HEK293 (cell line): ENCODE measurements at regions not wholly inside any gene's neighbourhood (a gene's known extent, or its start where the extent isn't known, plus 50 kb on each side); places are given as distances from the start of the nearest gene placed in this dataset.

Source experiments
- EGR2 ChIP-seq: fragments of 450-650 bp; formaldehyde crosslinking; IDR thresholded peaks from 2 replicates; pipeline ENCODE4 v1.5.1; 2016; ENCODE audit warnings: low read depth, missing biosample characterization, missing genetic modification characterization
- ELK4 ChIP-seq: IDR thresholded peaks from 2 replicates; pipeline ENCODE4 v1.6.1; 2011; ENCODE audit warnings: mild to moderate bottlenecking, low read depth, low read length, borderline replicate concordance
- PRDM10 ChIP-seq: fragments of 450-650 bp; formaldehyde crosslinking; IDR thresholded peaks from 2 replicates; pipeline ENCODE4 v1.5.1; 2016; ENCODE audit warnings: missing biosample characterization, missing genetic modification characterization
- SETDB1 ChIP-seq: IDR thresholded peaks from one replicate; pipeline ENCODE4 v1.6.1; 2017; ENCODE audit warnings: mild to moderate bottlenecking, low read length, moderate library complexity, mixed read lengths; ENCODE audit not compliant: insufficient read length
- ZBTB17 ChIP-seq: fragments of 450-650 bp; formaldehyde crosslinking; IDR thresholded peaks from 2 replicates; pipeline ENCODE4 v1.5.1; 2016; ENCODE audit warnings: missing biosample characterization, missing genetic modification characterization
- ZBTB20 ChIP-seq: fragments of 450-650 bp; formaldehyde crosslinking; IDR thresholded peaks from 2 replicates; pipeline ENCODE4 v1.5.1; 2016; ENCODE audit warnings: missing biosample characterization, missing genetic modification characterization
- ZBTB7A ChIP-seq: fragments of 450-650 bp; formaldehyde crosslinking; IDR thresholded peaks from 2 replicates; pipeline ENCODE4 v1.5.1; 2016; ENCODE audit warnings: low read depth, missing biosample characterization, missing genetic modification characterization
- ZFP37 ChIP-seq: fragments of 450-650 bp; formaldehyde crosslinking; IDR thresholded peaks from 2 replicates; pipeline ENCODE4 v1.5.1; 2016; ENCODE audit warnings: missing biosample characterization, missing genetic modification characterization
- ZNF184 ChIP-seq: fragments of 450-650 bp; IDR thresholded peaks from 2 replicates; pipeline ENCODE4 v1.5.1; 2018; ENCODE audit warnings: missing biosample characterization, mild to moderate bottlenecking, missing genetic modification characterization
- ZNF544 ChIP-seq: fragments of 450-650 bp; formaldehyde crosslinking; IDR thresholded peaks from 2 replicates; pipeline ENCODE4 v1.5.0; 2017; ENCODE audit warnings: missing biosample characterization, missing genetic modification characterization
- ZNF571 ChIP-seq: fragments of 450-650 bp; formaldehyde crosslinking; IDR thresholded peaks from 2 replicates; pipeline ENCODE4 v1.5.0; 2017; ENCODE audit warnings: missing biosample characterization, missing genetic modification characterization
- ZNF596 ChIP-seq: fragments of 450-650 bp; IDR thresholded peaks from 2 replicates; pipeline ENCODE4 v1.5.0; 2018; ENCODE audit warnings: missing biosample characterization, mild to moderate bottlenecking, missing genetic modification characterization, moderate library complexity
- TF ChIP-seq, protein P1 (sequence below): fragments of 450-650 bp; formaldehyde crosslinking; IDR thresholded peaks from 2 replicates; pipeline ENCODE4 v1.5.1; 2016; ENCODE audit warnings: missing biosample characterization, missing genetic modification characterization
- TF ChIP-seq, protein P2 (sequence below): fragments of 450-650 bp; formaldehyde crosslinking; IDR thresholded peaks from 2 replicates; pipeline ENCODE4 v1.5.1; 2016; ENCODE audit warnings: missing biosample characterization, missing genetic modification characterization

DNA sequence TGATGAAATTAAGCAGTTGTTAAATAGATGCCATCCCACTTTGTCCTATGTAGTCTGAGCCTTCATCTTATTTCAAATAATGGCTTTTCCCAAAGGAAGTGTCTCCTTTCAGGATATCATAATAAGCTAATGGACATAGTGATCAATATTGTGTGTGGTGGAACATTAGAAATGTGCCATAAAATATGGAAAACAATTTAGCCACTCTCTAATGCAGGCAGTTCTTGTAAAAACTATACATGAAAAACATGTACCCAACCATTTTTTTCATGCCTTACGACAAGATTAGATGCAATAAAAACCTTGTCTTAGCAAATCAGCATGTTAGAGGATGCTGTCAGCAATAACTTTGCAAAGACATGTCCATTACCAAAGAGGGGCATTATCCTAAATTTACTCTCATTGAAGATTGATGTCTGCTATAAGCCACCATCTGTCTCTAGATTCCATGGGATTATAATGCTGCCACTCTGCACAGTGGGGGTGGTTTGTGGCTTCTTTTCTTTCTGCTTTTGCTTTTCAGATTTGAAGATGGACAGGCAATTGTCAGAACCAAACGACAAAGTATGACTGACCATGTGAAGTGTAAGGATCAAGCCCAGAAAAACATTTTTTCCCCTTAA lies 724.0 kb upstream of the ZNF608 start:
- TF ChIP-seq, protein P1, sequence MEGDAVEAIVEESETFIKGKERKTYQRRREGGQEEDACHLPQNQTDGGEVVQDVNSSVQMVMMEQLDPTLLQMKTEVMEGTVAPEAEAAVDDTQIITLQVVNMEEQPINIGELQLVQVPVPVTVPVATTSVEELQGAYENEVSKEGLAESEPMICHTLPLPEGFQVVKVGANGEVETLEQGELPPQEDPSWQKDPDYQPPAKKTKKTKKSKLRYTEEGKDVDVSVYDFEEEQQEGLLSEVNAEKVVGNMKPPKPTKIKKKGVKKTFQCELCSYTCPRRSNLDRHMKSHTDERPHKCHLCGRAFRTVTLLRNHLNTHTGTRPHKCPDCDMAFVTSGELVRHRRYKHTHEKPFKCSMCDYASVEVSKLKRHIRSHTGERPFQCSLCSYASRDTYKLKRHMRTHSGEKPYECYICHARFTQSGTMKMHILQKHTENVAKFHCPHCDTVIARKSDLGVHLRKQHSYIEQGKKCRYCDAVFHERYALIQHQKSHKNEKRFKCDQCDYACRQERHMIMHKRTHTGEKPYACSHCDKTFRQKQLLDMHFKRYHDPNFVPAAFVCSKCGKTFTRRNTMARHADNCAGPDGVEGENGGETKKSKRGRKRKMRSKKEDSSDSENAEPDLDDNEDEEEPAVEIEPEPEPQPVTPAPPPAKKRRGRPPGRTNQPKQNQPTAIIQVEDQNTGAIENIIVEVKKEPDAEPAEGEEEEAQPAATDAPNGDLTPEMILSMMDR (tag by site-specific recombination) = no peak
- no peak for TF ChIP-seq ZBTB7A (tag by site-specific recombination)
- no peak for TF ChIP-seq EGR2
- TF ChIP-seq ZNF544 = no peak
- no peak for TF ChIP-seq ZBTB20
- no peak for TF ChIP-seq ZFP37 (tag by site-specific recombination)
- no peak for TF ChIP-seq ELK4
- TF ChIP-seq ZNF184 = no peak
- no peak for TF ChIP-seq ZNF596 (tag by site-specific recombination)
- TF ChIP-seq, protein P2, sequence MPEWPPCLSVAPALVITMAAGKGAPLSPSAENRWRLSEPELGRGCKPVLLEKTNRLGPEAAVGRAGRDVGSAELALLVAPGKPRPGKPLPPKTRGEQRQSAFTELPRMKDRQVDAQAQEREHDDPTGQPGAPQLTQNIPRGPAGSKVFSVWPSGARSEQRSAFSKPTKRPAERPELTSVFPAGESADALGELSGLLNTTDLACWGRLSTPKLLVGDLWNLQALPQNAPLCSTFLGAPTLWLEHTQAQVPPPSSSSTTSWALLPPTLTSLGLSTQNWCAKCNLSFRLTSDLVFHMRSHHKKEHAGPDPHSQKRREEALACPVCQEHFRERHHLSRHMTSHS (tag by site-specific recombination) = no peak
- no peak for TF ChIP-seq ZBTB17
- TF ChIP-seq SETDB1 = no peak
- TF ChIP-seq PRDM10 = no peak
- no peak for TF ChIP-seq ZNF571
